NCI-H2171 treated with DMSO at 0.1 percent for 48 hours (cell line): ENCODE measurements at regions not wholly inside any gene's neighbourhood (a gene's known extent, or its start where the extent isn't known, plus 50 kb on each side); places are given as distances from the start of the nearest gene placed in this dataset.
"Not testable (repeated sequence)": the region's sequence is repeated elsewhere in the genome, so short reads cannot be mapped to it uniquely, and the experiment has no call there.

ENCODE experiments used
- DNase-seq: peaks from one replicate; lab custom pipeline; 2025; lab: John Stamatoyannopoulos, UW

DNA sequence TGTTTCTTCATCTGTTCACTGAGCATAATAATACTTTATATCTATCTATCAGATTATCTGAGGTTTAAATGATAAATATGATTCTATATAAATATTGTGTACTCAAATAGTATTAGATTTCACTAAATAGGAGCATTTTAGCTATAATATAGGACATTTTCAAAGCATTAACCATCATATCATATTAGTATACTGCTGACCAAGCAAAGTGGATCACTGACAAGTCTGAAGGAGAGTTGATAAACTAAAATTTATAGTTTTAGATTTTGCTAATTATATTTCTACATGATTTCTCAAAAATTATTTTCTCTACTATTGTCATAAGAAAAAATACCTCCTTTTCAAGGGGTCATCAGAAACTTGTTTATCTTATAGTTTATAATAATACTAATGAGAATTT is 937.8 kb upstream of the LRATD1 start:
- DNase-seq = no peak

DNA sequence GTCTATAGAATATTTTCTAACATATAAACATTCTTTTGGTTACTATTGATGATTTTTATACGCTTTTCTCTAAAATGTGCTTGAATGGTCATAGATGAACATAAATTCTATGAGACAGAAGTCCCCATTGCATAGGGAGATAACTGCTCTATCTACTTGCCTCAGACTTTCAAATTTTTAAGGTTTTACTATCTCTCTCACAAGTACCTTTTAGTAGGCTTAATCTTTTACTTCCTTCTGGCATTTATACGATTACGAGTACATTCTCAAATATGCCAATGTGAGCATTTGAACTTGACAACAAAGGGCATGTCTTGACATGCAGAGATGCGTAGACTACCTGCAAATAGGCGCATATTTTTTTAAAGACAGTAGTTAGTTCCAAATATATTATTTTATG is 935.9 kb upstream of the LRATD1 start:
- DNase-seq = peak; percentile 13

DNA sequence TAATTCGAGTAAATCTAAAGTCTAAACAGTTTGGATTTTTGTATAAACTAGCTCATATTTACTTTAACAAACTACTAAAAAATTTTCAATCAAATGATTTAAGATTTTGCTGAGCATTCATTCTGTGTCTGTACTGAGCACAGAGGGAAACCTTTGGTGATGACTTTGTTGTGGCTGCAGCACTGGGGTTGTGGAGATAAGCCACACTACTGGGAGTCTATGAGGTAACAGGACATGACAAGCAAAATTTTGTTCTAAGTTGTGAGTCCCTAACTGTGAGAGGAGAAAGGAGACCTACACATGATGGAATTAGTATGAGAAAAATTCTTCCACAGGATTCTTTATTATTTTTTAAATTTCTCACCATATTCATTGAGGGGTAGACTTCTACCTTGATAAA is 933.7 kb upstream of the LRATD1 start:
- DNase-seq = no peak

DNA sequence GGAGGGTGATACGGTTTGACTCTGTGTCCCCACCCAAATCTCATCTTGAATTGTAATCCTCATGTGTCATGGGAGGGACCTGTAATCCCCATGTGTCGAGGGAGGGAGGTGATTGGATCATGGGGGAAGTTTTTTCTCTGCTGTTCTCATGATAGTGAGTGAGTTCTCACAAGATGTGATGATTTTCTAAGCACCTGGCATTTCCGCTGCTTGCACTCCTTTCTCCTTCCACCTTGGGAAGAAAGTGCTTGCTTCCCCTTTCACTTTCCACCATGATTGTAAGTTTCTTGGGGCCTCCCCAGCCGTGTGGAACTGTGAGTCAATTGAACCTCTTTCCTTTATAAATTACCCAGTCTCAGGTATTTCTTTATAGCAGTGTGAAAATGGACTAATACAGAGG is 932.6 kb upstream of the LRATD1 start:
- not testable (repeated sequence) for DNase-seq

DNA sequence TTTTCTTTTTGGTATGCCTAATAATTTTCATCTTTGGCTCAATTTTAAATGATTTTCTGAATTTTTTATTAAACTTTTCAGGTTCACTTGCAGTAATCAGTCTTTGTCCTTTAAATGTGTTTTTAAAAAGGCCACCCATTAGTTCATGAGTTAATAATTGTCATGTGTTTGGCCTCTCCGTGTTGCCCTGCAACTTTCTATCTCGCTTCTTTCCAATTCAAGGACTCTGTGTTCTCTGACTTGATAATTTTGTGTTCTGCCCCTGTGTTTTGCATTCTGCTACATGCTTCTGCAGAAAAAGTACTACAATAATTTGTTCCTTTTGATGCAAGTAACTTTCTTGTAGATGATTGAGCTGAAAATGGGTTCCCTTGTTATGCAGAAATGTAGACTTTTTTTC is 921.4 kb upstream of the LRATD1 start:
- no peak for DNase-seq

DNA sequence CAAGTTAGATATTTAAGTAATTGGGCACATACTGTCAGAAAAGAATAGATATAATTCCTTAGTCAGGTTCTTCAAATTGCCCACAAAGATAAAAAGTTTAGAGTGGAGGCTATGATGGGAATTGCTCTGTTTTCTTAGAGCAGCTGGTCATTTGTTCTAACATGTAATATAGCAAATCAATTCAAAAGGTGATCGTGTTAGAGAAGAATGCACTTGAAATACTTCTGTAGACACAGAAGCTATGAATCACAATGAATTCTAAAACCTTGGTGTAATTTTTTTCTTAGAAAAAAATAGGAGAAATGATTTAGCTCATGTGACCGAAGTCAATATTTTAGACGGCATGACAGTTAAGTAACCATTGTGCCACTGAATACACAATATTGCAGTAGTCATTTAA is 918.1 kb upstream of the LRATD1 start:
- DNase-seq = no peak

DNA sequence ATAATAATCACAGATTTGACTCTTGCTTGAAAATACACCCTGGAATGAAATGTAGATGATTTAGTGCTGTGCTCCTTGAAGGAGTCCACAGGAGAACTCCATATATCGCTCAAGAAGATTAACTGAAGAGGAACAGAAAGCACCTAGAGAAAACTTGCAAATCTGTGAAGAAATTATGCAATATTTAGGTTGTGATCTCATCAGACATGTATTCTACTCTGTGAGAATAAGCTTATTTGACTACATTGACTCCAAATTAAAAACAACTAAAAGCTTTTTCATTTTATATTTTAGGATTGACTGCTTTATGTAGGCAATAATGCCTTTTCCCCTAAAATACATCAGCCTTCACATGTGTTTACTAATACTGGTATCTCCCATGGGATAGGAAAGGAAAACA is 906.6 kb upstream of the LRATD1 start:
- DNase-seq = no peak

DNA sequence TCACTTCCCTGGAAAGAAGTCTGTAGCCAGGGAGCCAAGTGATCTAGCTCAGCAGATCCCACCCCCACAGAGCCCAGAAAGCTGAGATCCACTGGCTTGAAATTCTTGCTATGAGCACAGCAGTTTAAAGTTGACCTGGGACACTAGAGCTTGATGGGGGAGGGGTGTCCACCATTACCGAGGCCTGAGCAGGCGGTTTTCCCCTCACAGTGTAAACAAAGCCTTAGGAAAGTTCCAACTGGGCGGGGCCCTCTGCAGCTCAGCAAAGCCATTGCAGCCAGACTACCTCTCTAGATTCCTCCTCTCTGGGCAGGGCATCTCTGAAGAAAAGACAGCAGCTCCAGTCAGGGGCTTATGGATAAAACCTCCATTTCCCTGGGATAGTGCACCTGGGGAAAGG is 887.2 kb upstream of the LRATD1 start:
- no peak for DNase-seq

DNA sequence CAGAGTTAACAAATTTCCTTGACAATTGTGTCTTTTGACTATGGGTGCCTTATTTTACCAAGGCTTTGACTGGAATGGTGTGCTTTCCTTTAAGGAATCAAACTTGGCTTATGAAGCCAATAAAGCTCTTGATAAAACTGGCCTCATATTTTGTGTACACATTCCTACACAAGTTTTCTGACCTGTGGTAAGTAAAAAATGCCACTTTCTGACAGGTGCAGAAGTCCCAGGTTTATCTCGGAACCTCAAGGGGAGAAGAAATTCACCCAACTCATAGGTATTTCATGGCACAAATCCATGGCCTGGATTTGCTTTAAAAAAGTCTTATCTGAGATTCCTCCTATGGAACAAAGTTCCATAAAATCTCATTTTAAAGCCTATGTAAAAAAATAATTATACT is 880.6 kb upstream of the LRATD1 start:
- no peak for DNase-seq

DNA sequence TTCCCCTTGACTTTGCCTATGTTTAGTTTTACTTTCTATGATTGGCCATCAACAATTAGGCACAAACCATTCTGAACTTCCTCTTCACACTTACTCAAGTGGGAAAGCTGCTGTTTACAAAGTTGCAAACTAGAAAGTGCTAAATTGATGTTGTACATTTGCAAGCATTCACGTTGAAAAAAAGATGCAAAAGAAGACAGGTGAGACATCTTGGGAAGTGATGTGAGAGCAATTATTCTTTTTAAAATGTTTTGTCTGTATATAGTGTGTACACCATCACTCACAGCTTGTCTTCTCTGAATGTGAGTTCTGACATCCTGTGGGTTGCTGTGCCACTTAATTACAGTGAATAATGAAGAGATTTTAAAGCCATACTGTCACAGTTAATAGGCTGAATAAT is 874.1 kb upstream of the LRATD1 start:
- DNase-seq = no peak

DNA sequence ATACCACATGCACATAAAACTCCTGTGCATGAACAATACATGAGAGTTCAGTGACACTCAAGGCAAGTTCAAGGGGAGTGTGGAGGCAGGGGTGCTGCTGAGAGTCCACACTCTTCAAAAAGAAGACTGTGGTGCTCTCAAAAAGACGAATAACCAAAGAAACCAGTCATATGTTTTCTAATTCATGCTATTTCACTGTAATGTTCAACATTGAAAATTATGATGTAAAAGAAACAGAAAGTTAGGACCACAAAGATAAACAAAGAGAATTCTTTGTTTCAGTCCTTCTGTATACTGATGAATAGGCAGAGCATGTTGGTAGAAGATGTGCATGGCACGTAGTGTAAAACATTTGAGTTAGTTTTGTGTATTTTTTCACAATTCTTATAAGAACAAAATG is 864.2 kb upstream of the LRATD1 start:
- no peak for DNase-seq

DNA sequence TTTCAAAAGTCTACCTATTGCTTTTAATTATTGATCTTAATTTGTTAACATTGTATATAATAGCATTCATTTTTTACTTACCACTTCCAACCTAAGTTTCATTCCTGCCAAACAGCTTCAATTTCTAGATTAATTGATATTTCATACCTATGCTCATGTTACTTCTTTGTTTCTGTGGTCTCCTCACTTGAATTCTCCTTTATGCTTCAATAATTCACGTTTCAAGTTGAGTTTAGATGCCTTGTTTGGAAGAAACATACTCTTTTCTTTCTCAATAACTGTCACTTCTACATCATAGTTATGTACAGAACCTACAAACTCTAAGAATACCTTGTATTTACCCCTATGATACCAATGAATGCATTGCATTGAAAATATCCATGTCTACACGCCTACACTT is 862.2 kb upstream of the LRATD1 start:
- no peak for DNase-seq

DNA sequence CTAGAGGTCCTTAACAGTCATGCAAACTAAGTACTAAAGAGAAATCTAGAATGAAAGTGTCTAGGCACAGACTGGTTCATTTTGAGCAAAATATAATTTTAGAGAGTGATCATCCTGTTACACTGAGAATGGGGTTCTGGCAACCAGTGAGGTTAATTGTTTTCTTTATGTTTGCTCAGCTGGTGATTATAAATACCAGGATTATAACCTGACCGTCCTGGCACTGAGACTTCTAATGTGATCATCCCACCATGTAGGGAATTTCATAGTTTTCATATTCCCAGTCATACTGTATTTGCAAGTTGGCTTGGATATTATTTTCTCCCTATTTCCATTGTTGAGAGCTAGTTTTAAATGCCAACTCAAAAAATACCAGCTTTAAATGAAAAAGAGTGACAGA is 852.5 kb upstream of the LRATD1 start:
- DNase-seq = no peak

DNA sequence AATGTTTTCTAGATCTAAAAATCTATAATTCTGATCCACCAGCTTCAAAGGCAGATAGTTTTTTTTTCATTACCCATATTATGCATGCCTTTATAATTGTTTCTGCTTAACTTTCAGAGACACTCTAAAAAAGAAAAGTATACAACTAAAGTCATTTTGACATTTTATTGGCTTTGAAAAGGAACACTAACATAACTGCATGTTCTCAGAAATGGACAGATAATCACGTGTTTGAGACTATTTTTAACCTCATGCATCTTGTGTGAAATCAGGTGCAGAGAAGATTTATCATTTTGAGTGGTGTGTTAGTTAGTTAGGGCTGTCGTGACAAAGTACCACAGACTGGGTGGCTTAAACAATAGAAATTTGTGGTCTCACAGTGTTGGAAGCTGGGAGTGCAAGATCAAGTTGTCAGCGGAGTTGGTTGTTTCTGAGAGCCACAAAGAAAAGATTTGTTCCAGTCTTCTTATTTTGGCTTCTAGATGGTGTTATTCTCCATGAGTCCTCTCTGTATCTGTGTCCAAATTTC is 841.4 kb upstream of the LRATD1 start:
- no peak for DNase-seq

DNA sequence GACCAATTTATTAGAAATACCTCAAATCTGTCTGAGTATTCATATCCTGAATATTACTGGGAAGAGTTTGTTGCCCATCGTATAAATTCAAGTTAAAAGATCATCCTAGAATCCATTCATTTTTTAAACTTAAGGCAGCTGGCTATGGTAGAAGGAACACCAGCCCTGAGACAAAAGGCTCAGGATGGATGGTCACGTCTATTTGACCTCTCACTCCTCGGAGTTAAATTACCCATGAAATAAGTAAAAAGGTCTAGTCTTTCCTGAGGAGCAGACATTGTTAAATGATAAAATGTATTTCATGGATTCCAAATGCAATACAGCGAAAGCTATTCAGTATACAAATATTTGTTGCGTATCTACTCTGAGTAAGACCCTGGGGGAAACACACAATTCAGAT is 826.0 kb upstream of the LRATD1 start:
- DNase-seq = no peak

DNA sequence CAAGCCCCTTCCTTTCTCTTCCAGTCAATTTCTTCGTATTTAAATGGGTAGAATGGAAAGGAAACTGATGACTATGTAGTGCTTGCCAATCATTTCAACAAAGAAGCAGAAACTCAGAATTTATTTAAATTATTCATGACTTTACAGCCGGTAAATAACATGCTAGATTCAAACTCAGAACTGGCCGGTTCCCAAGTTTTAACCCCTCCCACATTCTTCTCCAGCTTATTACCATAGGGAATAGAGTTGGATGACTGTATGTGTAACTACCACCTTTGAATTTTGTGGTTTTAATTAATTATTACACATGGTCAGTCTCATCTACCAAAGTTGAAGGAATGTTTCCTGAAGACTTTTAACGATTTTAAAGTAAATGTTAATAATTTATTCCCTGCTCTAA is 819.3 kb upstream of the LRATD1 start:
- DNase-seq = no peak

DNA sequence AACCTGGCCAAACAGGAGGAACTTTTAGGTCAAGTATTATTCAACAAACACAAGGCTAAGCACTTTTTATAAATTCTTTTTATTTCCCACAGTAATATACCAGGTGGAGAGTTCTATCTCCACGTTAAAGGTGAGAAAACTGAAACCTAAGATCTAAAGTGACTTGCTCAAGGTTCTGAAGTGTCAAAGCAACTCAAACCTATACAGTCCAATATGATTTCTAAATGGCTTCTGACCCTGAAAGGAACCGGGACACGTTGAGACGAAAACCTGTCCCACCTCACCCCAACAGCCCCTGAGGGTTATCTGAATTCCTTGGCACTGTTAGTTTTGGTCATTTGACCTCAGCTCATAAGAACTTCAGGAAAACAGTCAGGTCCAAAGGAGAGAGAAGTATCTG is 814.5 kb upstream of the LRATD1 start:
- no peak for DNase-seq

DNA sequence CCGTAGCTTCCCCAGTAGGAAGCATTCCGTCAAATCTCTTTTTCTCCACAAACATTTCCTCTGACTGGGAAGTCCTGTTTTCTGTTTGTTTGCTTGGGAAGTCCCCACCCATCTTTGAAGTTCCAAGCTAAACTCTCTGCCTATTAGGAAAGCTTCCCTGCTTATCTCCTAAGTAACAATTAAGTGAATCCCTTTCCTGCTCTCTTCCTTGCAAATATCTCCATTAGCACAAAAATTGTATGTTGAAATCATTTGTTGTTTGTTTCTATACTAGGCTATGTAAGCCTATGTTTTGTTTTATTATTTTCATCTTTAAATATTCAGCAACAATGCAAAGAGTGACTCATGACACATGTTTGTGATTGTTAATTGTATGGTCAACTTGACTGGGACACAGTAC is 812.6 kb upstream of the LRATD1 start:
- DNase-seq = no peak

DNA sequence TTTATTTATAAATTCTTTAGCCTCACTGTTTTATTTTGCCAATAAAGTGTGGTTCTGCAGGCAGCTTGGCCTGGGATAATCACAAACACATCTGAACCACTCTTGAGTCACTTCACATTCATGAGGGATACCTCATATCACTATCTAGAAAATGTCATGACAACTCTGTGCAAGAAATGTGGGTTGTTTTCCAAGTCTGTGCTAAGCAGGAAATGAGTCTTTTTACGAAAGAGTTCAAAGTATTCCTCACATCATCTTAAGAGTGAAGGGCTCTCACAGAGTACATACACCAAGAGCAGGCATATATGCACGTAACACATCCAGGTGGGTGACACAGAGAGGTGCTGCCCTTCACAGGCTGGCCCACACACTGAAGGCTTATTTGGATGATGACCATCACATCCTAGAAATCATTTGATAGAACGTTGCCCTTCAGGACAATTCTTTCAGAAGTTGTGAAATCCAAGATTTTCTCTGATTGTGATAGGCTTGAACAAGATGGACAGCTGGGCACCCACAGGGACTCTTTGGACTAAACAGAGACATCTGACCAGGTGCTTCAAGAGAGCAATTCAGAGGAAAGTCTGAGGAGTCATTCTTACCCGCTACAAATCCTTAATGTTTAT is 811.1 kb upstream of the LRATD1 start:
- no peak for DNase-seq

DNA sequence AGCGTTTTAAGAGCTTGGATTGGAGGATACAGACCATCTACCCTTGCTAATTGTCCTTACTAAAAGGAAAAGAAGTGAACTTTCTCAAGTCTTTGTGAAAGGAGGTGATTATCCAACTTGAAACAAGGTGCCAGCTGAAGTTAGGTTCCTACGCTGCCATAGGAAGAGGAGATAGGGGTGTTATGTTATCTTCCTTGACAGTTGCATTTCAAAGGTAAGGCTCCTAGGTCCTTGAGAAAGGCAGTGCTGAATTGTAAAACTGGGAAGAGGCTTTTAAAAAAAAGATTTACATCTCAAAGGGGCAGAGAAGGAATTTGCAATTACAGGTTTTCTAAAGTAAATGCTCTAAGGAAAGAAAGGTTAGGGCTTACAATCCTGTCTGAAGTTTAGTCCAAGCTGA is 810.2 kb upstream of the LRATD1 start:
- no peak for DNase-seq

DNA sequence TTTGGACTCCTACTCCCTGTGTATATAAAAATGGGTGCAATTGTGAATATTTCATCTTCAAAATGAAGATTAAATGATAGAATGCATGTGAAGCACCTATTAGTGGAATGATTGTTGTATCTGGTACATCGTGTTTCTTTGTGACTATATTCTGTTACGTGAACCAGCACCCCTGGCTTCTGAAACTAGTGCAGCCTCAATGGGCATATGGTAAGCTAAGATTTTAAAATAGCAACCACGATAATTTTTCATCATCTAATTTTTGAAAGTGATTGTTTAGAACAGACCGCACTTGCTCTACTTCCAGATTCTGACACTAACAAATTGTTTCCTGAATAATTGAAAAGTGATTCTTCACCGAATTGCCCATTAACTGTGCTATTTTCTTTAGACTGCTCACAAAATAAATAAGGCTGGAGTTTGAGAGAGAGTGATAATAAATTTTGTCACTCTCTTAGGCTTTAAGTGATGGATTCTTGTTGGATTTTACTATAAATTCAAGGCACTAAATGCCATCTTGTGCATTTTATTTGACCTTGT is 806.1 kb upstream of the LRATD1 start:
- no peak for DNase-seq

DNA sequence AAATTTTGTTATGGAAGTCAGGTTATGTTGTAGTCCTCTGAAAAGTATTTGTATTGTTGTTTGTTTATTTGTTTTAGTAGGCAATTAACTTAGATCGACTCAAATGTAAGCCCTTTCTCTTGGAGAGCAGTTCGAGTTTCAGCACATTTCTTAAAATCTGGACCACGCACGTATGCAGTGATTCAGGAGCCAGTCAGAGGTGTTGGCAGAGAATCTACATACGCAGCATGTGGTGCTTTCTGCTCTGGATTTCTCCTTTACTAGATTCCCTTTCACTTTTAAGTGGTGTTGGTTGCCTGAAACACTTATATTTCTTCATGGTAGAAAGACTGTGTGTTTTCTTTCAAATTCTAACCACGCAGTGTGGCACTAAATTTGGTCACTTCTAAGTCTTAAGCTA is 773.9 kb upstream of the LRATD1 start:
- no peak for DNase-seq

DNA sequence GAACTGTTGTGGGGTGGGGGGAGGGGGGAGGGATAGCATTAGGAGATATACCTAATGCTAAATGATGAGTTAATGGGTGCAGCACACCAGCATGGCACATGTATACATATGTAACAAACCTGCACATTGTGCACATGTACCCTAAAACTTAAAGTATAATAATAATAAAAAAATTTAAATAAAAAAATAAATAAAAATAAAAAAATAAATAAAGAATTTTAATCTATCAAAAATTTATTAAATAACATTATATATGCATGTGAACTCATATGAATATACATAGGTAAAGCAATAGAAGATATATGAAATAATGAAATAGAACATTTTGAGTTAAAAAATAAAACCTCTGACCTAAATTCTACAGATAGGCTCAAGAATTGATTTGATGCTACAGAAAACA is 764.2 kb upstream of the LRATD1 start:
- DNase-seq = not testable (repeated sequence)

DNA sequence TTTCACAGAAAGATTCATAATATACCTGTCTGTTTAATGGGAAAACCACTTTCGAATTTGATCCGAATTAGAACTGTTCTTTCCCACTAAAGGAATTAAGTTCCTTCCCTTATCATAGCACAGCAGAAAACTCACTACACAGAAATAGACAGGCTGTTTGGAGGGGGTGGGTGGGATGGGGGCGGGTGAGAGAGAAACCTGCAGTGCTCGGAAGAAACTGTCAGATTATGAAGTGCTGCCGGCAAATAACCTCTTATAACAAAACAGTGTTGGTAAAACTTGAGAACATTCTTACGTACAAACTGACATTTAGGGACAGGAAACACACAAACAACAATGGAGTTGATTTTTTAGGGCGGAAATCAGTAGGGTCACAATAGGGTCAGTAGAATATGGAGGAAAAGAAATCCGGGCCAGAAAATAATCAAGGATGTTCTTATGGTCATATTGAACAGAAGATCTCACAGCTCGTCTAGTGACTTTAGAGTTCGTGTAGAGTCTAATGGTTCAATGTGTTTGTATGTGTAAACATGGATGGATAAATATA is 756.0 kb upstream of the LRATD1 start:
- DNase-seq = no peak
